22Rv1 (cell line): ENCODE measurements at regions not wholly inside any gene's neighbourhood (a gene's known extent, or its start where the extent isn't known, plus 50 kb on each side); places are given as distances from the start of the nearest gene placed in this dataset.

Experiments
- CTCF ChIP-seq: fragments of 450-650 bp; IDR thresholded peaks from 2 replicates; pipeline ENCODE4 v1.5.1; 2017; ENCODE audit warnings: mild to moderate bottlenecking
- ZFX ChIP-seq: fragments of 450-650 bp; IDR thresholded peaks from 2 replicates; pipeline ENCODE4 v1.6.1; 2017; ENCODE audit warnings: antibody characterized with exemption, borderline replicate concordance

GRCh38 chr7:42414941-42415505, 178.0 kb upstream of the GLI3 start:
- no peak for TF ChIP-seq CTCF
- no peak for TF ChIP-seq ZFX
